Gastrocnemius medialis (tissue), 4 donors: ENCODE measurements at regions not wholly inside any gene's neighbourhood (a gene's known extent, or its start where the extent isn't known, plus 50 kb on each side); places are given as distances from the start of the nearest gene placed in this dataset.

Experiments used
- POLR2A ChIP-seq, 2 donors: fragments of 450-650 bp; IDR thresholded peaks; one replicate each; pipeline ENCODE4 v1.6.1; 2017; ENCODE audit warnings: antibody characterized with exemption in 2 of 2, mild to moderate bottlenecking in 2 of 2, moderate library complexity in 2 of 2
- TF ChIP-seq, protein P1 (sequence below), 5 experiments: fragments of 450-650 bp in 3 of 5; fragments of 200-600 bp in 2 of 5; sonication (generic) in 2 of 5; IDR thresholded peaks in 4 of 5; conservative IDR thresholded peaks in 1 of 5; 1 replicate in 4 of 5; 2 replicates in 1 of 5; pipeline ENCODE4 v1.5.1; 2016 to 2019; ENCODE audit warnings: antibody characterized with exemption in 5 of 5, mild to moderate bottlenecking in 3 of 5, moderate library complexity in 3 of 5

DNA sequence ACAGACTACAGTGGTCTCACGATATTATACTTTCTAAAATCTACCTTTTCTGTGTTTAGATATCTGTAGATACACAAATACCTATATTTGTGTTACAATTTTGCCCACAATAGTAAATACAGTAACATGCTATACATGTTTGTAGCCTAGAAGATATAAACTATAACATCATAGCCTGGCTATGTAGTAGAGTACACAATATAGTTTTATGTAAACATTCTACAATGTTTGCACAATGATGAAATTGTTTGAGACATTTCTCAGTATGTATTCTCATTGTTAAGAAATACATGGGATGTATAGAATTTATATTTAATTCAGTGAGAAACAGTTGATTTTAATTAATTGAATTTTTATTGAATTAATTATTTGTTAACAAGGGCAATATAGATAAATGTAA, 1367.0 kb downstream of the OTOL1 start:
- TF ChIP-seq, protein P1, sequence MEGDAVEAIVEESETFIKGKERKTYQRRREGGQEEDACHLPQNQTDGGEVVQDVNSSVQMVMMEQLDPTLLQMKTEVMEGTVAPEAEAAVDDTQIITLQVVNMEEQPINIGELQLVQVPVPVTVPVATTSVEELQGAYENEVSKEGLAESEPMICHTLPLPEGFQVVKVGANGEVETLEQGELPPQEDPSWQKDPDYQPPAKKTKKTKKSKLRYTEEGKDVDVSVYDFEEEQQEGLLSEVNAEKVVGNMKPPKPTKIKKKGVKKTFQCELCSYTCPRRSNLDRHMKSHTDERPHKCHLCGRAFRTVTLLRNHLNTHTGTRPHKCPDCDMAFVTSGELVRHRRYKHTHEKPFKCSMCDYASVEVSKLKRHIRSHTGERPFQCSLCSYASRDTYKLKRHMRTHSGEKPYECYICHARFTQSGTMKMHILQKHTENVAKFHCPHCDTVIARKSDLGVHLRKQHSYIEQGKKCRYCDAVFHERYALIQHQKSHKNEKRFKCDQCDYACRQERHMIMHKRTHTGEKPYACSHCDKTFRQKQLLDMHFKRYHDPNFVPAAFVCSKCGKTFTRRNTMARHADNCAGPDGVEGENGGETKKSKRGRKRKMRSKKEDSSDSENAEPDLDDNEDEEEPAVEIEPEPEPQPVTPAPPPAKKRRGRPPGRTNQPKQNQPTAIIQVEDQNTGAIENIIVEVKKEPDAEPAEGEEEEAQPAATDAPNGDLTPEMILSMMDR (IDR thresholded peaks at IDR 0.05 in 4 of 5, conservative IDR thresholded peaks at IDR 0.05 in 1 of 5) = no peak
- TF ChIP-seq POLR2A (IDR thresholded peaks at IDR 0.05) = no peak
